Naive thymus-derived CD4-positive, alpha-beta T cell (primary cell): ENCODE measurements at regions not wholly inside any gene's neighbourhood (a gene's known extent, or its start where the extent isn't known, plus 50 kb on each side); places are given as distances from the start of the nearest gene placed in this dataset.
"Not testable (repeated sequence)": the region's sequence is repeated elsewhere in the genome, so short reads cannot be mapped to it uniquely, and the experiment has no call there.

Experiments
- ATAC-seq: fragments of 150-1000 bp; cut with Tn5 transposase; 2 replicates; pipeline ENCODE4 v1.10.0; 2021; ENCODE audit warnings: mild to moderate bottlenecking, moderate library complexity
- CTCF ChIA-PET: fragments of 350-600 bp; sonication (Branson Sonifier 250); formaldehyde crosslinking; loops from one replicate; lab custom pipeline; 2021; ENCODE audit warnings: antibody characterized with exemption; lab: Charles Lee
- POLR2A ChIA-PET: fragments of 350-600 bp; sonication (Branson Sonifier 250); formaldehyde crosslinking; loops from one replicate; lab custom pipeline; 2021; ENCODE audit warnings: antibody characterized with exemption, inconsistent platforms; lab: Charles Lee
- DNase-seq, 9 donors: peaks; one replicate each; pipeline versions ENCODE4 v3.0.0 to v3.0.0-alpha.2; 2020 to 2022; ENCODE audit warnings: mixed read lengths in 1 of 9
- H3K27ac ChIP-seq: one replicate; pipeline ENCODE4 v1.7.0; 2013; ENCODE audit warnings: mild to moderate bottlenecking, low read depth, low read length, moderate library complexity
- H3K27me3 ChIP-seq, 2 donors: one replicate each; pipeline ENCODE4 v1.7.0; 2013; ENCODE audit warnings: low read length in 2 of 2, mild to moderate bottlenecking in 2 of 2, moderate library complexity in 2 of 2; ENCODE audit not compliant: control insufficient read depth in 2 of 2, insufficient read depth in 2 of 2
- H3K36me3 ChIP-seq, 3 experiments: 1 replicate in 2 of 3; 2 replicates in 1 of 3; pipeline ENCODE4 v1.7.0; 2013; ENCODE audit warnings: low read length in 3 of 3, mild to moderate bottlenecking in 3 of 3, moderate library complexity in 1 of 3; ENCODE audit not compliant: insufficient read depth in 3 of 3, control insufficient read depth in 2 of 3
- H3K4me1 ChIP-seq, 2 donors: one replicate each; pipeline ENCODE4 v1.7.0; 2013; ENCODE audit warnings: low read length in 2 of 2, mild to moderate bottlenecking in 2 of 2, moderate library complexity in 1 of 2; ENCODE audit not compliant: control insufficient read depth in 2 of 2, insufficient read depth in 2 of 2
- H3K4me3 ChIP-seq: 2 replicates; pipeline ENCODE4 v1.7.0; 2013; ENCODE audit warnings: mild to moderate bottlenecking, low read length
- H3K9me3 ChIP-seq, 3 experiments: 1 replicate in 2 of 3; 2 replicates in 1 of 3; pipeline ENCODE4 v1.7.0; 2013; ENCODE audit warnings: low read length in 3 of 3; ENCODE audit not compliant: control insufficient read depth in 2 of 3
- H3K27ac Mint-ChIP-seq, 9 donors: one replicate each; pipeline ENCODE4 v1.8.0; 2020 to 2022; ENCODE audit warnings: mixed read lengths in 9 of 9, mild to moderate bottlenecking in 8 of 9, moderate library complexity in 5 of 9, inconsistent platforms in 2 of 9
- H3K27me3 Mint-ChIP-seq, 5 donors: one replicate each; pipeline ENCODE4 v1.8.0; 2021 to 2022; ENCODE audit warnings: mixed read lengths in 5 of 5, mild to moderate bottlenecking in 1 of 5
- H3K36me3 Mint-ChIP-seq, 5 donors: one replicate each; pipeline ENCODE4 v1.8.0; 2020 to 2022; ENCODE audit warnings: mixed read lengths in 5 of 5, mild to moderate bottlenecking in 3 of 5, inconsistent platforms in 1 of 5
- H3K4me1 Mint-ChIP-seq, 7 donors: one replicate each; pipeline ENCODE4 v1.8.0; 2020 to 2022; ENCODE audit warnings: mixed read lengths in 7 of 7, mild to moderate bottlenecking in 3 of 7, inconsistent platforms in 1 of 7
- H3K4me3 Mint-ChIP-seq, 10 donors: one replicate each; pipeline ENCODE4 v1.8.0; 2020 to 2022; ENCODE audit warnings: mild to moderate bottlenecking in 10 of 10, mixed read lengths in 10 of 10, moderate library complexity in 6 of 10, inconsistent platforms in 2 of 10
- H3K9me3 Mint-ChIP-seq, 11 donors: one replicate each; pipeline ENCODE4 v1.8.0; 2020 to 2022; ENCODE audit warnings: mixed read lengths in 11 of 11, mild to moderate bottlenecking in 4 of 11, inconsistent platforms in 1 of 11, moderate library complexity in 1 of 11
- intact Hi-C, 2 donors: fragments of 100-400 bp; cut with micrococcal nuclease; formaldehyde crosslinking; loops; one replicate each; pipeline ENCODE4 v1.15.1; 2023

DNA sequence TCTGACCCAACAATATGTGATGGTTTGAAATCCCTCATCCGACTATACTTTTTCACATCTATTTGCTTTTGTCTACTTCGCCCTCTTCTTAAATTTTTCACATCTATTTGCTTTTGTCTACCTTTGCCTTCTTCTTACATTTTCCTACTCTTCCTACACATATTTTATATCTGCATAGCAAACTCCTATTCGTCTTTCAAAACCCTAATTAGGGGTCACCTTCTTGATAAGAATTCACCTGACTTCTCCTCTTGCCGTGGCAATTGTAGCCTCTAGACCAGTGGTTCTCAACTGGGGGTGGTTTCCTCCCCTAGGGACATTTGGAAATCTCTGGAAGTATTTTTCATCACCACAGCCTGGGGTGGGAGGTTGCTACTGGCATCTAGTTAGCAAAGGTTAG lies 607.4 kb downstream of the NTRK3 start:
- no peaks in the 10 kb centered on the region for H3K36me3 Mint-ChIP-seq
- ATAC-seq, result no peak
- H3K9me3 Mint-ChIP-seq, result peaks cover 0 to 5% (median 0%) of the 10 kb centered on the region in 11 donors
- ChIA-PET POLR2A (no interaction called here), CTCF (no interaction called here)
- intact Hi-C loops, result no loop called here
- Histone ChIP-seq H3K4me3 (no peak overlapping the region), H3K27me3 (no peaks in the 10 kb centered on the region), H3K9me3 (no peaks in the 10 kb centered on the region), H3K4me1 (peaks cover 0 to 14% of the 10 kb centered on the region in 2 donors), H3K27ac (no peak overlapping the region), H3K36me3 (no peaks in the 10 kb centered on the region)
- DNase-seq, result no peak
- H3K4me3 Mint-ChIP-seq, result no peak overlapping the region
- H3K4me1 Mint-ChIP-seq, result peaks cover 3 to 18% (median 13%) of the 10 kb centered on the region in 7 donors
- no peak overlapping the region for H3K27ac Mint-ChIP-seq
- peaks cover 0 to 3% (median 0%) of the 10 kb centered on the region in 5 donors for H3K27me3 Mint-ChIP-seq

- H3K27ac Mint-ChIP-seq, result no peak overlapping the region
- H3K4me1 Mint-ChIP-seq, result peaks cover 3 to 27% (median 21%) of the 10 kb centered on the region in 7 donors
- no peaks in the 10 kb centered on the region for H3K36me3 Mint-ChIP-seq
- ATAC-seq, result no peak
- no peak for DNase-seq
- H3K27me3 Mint-ChIP-seq, result no peaks in the 10 kb centered on the region
- Histone ChIP-seq H3K27me3 (no peaks in the 10 kb centered on the region), H3K4me3 (no peak overlapping the region), H3K4me1 (peaks cover 0 to 18% of the 10 kb centered on the region in 2 donors), H3K36me3 (no peaks in the 10 kb centered on the region), H3K27ac (no peak overlapping the region), H3K9me3 (no peaks in the 10 kb centered on the region)
- no peaks in the 10 kb centered on the region for H3K9me3 Mint-ChIP-seq
- ChIA-PET POLR2A (no interaction called here), CTCF (no interaction called here)
- H3K4me3 Mint-ChIP-seq, result no peak overlapping the region
- intact Hi-C loops, result no loop called here
Measured at GRCh38 chr15:87648278-87648677, 608.3 kb downstream of the NTRK3 start.

DNA sequence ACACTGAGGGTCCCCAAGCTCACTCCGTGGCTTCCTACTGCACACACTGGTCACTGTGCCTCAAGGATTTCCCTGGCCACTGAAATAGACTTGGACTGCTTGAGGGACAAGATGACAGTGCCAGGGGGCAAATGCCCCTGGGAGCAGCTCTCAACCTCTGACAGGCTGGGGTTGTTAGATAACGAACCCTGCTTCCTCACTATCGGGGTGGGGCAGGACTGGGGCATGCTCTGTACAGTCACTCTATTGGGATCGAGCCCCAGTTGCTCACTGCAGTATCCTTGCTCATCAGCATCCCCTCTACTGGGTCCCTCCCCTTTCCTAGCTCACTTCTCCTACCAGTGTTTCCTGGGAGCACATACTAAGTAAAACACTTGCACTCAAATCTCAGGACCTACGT lies 610.8 kb downstream of the NTRK3 start:
- H3K4me1 ChIP-seq, result peaks cover 0 to 27% of the 10 kb centered on the region in 2 donors
- Mint-ChIP-seq H3K4me1 (peaks cover 7 to 40% (median 29%) of the 10 kb centered on the region in 7 donors), H3K9me3 (peaks cover 0 to 3% (median 0%) of the 10 kb centered on the region in 11 donors), H3K27ac (no peak overlapping the region), H3K4me3 (peak overlapping the region in 2 of 10 donors; percentile 7 to 8), H3K36me3 (no peaks in the 10 kb centered on the region), H3K27me3 (no peaks in the 10 kb centered on the region)
- intact Hi-C loops, result no loop called here
- POLR2A ChIA-PET, result no interaction called here
- H3K27ac ChIP-seq, result no peak overlapping the region
- ATAC-seq (no peak), DNase-seq (no peak)
- CTCF ChIA-PET, result no interaction called here
- no peak overlapping the region for H3K4me3 ChIP-seq
- no peaks in the 10 kb centered on the region for H3K27me3 ChIP-seq
- H3K9me3 ChIP-seq, result no peaks in the 10 kb centered on the region
- H3K36me3 ChIP-seq, result no peaks in the 10 kb centered on the region

DNA sequence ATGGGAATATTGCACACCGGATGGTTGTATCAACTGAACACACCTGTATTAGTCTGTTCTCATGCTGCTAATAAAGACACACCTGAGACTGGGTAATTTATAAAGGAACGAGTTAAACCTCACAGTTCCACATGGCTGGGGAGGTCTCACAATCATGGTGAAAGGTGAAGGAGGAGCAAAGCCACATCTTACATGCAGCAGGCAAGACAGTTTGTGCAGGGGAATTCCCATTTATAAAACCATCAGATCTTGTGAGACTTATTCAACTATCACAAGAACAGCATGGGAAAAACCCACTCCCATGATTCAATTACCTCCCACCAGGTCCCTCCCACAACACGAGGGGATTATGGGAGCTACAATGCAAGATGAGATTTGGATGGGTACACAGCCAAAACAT lies 613.5 kb downstream of the NTRK3 start:
- H3K27ac ChIP-seq, POLR2A ChIA-PET, H3K27me3 ChIP-seq, H3K36me3 ChIP-seq, H3K27me3 Mint-ChIP-seq, H3K9me3 ChIP-seq, H3K36me3 Mint-ChIP-seq, H3K9me3 Mint-ChIP-seq, H3K4me3 ChIP-seq, CTCF ChIA-PET: not testable (repeated sequence)
- DNase-seq (peak in 3 of 9 donors; percentile 6 to 22 (median 8)), ATAC-seq (peak; percentile 53)
- H3K27ac Mint-ChIP-seq, result peak overlapping the region in 2 of 9 donors; percentile 6 to 24
- H3K4me3 Mint-ChIP-seq, result peak overlapping the region in 2 of 10 donors; percentile 22 to 38
- H3K4me1 ChIP-seq, result peaks cover 0 to 27% of the 10 kb centered on the region in 2 donors
- H3K4me1 Mint-ChIP-seq, result peaks cover 8 to 40% (median 29%) of the 10 kb centered on the region in 7 donors
- intact Hi-C loops, result loop anchor here (5.0 kb wide), 2 partner anchors 39 to 46 kb away; no protein-coding TSS in a partner anchor

GRCh38 chr15:87639305-87640011 lies 617.1 kb downstream of the NTRK3 start:
- CTCF ChIA-PET, result no interaction called here
- no peaks in the 10 kb centered on the region for H3K9me3 ChIP-seq
- H3K4me3 Mint-ChIP-seq, result no peak overlapping the region

DNA sequence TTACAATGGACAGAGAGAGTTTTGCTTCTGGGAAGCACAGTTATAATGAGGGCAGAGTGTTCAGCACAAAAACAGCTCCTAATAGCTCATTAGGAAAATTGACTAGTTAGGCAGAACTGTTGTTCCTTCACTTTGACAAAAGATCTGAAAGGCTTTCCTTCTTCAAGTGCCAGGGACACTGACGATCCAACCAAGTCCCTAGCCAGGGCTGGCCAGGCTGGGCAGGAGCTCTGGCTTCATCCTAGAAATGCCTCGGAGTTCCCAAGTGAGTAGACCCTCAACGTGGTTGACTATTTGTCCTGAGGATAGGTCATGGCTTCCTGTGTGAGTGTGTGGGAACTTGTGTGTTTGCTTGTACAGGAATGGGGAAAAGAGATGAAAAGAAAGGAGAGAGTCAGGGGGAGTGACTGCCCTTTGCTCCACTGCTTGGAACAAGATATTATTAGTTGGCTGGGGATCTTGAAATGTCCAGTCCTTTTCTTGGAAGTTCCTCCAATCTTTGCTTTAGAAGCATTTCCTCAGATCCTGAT lies 617.9 kb downstream of the NTRK3 start:
- H3K27me3 ChIP-seq, result no peaks in the 10 kb centered on the region
- DNase-seq (no peak), ATAC-seq (no peak)
- no peak overlapping the region for H3K27ac ChIP-seq
- Mint-ChIP-seq H3K9me3 (peaks cover 0 to 4% (median 0%) of the 10 kb centered on the region in 11 donors), H3K27ac (no peak overlapping the region), H3K36me3 (no peaks in the 10 kb centered on the region), H3K4me3 (no peak overlapping the region), H3K27me3 (no peaks in the 10 kb centered on the region), H3K4me1 (peaks cover 3 to 18% (median 11%) of the 10 kb centered on the region in 7 donors)
- intact Hi-C loops, result no loop called here
- H3K4me1 ChIP-seq, result peaks cover 0 to 11% of the 10 kb centered on the region in 2 donors
- ChIA-PET POLR2A (no interaction called here), CTCF (no interaction called here)
- H3K36me3 ChIP-seq, result no peaks in the 10 kb centered on the region
- no peaks in the 10 kb centered on the region for H3K9me3 ChIP-seq
- no peak overlapping the region for H3K4me3 ChIP-seq

More at GRCh38 chr15:87639305-87640011, 617.1 kb downstream of the NTRK3 start:
- no peaks in the 10 kb centered on the region for H3K36me3 Mint-ChIP-seq
- H3K9me3 Mint-ChIP-seq, result peaks cover 0 to 4% (median 0%) of the 10 kb centered on the region in 11 donors
- POLR2A ChIA-PET, result no interaction called here
- Histone ChIP-seq H3K4me1 (peaks cover 0 to 15% of the 10 kb centered on the region in 2 donors), H3K27me3 (no peaks in the 10 kb centered on the region), H3K36me3 (no peaks in the 10 kb centered on the region), H3K4me3 (no peak overlapping the region), H3K27ac (no peak overlapping the region)
- no peak overlapping the region for H3K27ac Mint-ChIP-seq
- no peak for ATAC-seq
- DNase-seq, result no peak
- intact Hi-C loops, result loop anchor here (5.0 kb wide), 2 partner anchors 42 to 43 kb away; no protein-coding TSS in a partner anchor
- H3K4me1 Mint-ChIP-seq, result peaks cover 3 to 24% (median 19%) of the 10 kb centered on the region in 7 donors
- no peaks in the 10 kb centered on the region for H3K27me3 Mint-ChIP-seq
